Forelimb muscle (tissue), 1 donor: ENCODE measurements at regions not wholly inside any gene's neighbourhood (a gene's known extent, or its start where the extent isn't known, plus 50 kb on each side); places are given as distances from the start of the nearest gene placed in this dataset.
"Not testable (repeated sequence)": the region's sequence is repeated elsewhere in the genome, so short reads cannot be mapped to it uniquely, and the experiment has no call there.

Experiments used
- DNase-seq: peaks from one replicate; pipeline ENCODE4 v3.0.0-alpha.2; 2013; ENCODE audit warnings: low read depth

GRCh38 chr18:30625961-30626360, 416.6 kb downstream of the DSC3 start:
- DNase-seq, result no peak

- DNase-seq, result no peak
Measured at GRCh38 chr18:30623401-30624065, 419.0 kb downstream of the DSC3 start.

GRCh38 chr18:30622635-30623034, 419.9 kb downstream of the DSC3 start:
- no peak for DNase-seq

- DNase-seq, result no peak
Measured at GRCh38 chr18:30622104-30622503, 420.4 kb downstream of the DSC3 start.

GRCh38 chr18:30618567-30618966, 424.0 kb downstream of the DSC3 start:
- no peak for DNase-seq

- DNase-seq, result no peak
Measured at GRCh38 chr18:30616414-30616813, 426.1 kb downstream of the DSC3 start.

GRCh38 chr18:30613467-30613801, 429.1 kb downstream of the DSC3 start:
- no peak for DNase-seq

GRCh38 chr18:30601541-30601940, 441.0 kb downstream of the DSC3 start:
- DNase-seq, result no peak

- DNase-seq, result no peak
Measured at GRCh38 chr18:30597202-30597601, 445.3 kb downstream of the DSC3 start.

- DNase-seq, result no peak
Measured at GRCh38 chr18:30596635-30597034, 445.9 kb downstream of the DSC3 start.

GRCh38 chr18:30595942-30596341, 446.6 kb downstream of the DSC3 start:
- no peak for DNase-seq

GRCh38 chr18:30594911-30595310, 447.6 kb downstream of the DSC3 start:
- DNase-seq, result not testable (repeated sequence)

GRCh38 chr18:30591462-30591861, 451.1 kb downstream of the DSC3 start:
- DNase-seq, result no peak

GRCh38 chr18:30588673-30589164, 453.8 kb downstream of the DSC3 start:
- no peak for DNase-seq

- no peak for DNase-seq
Measured at GRCh38 chr18:30583768-30584167, 458.8 kb downstream of the DSC3 start.

- DNase-seq, result no peak
Measured at GRCh38 chr18:30582078-30582477, 460.5 kb downstream of the DSC3 start.

GRCh38 chr18:30578707-30579106, 463.8 kb downstream of the DSC3 start:
- no peak for DNase-seq

- no peak for DNase-seq
Measured at GRCh38 chr18:30572214-30572613, 470.3 kb downstream of the DSC3 start.

GRCh38 chr18:30568333-30568732, 474.2 kb downstream of the DSC3 start:
- no peak for DNase-seq

GRCh38 chr18:30566877-30567276, 475.7 kb downstream of the DSC3 start:
- DNase-seq, result no peak

GRCh38 chr18:30562231-30562630, 480.3 kb downstream of the DSC3 start:
- DNase-seq, result no peak

GRCh38 chr18:30556112-30556511, 486.4 kb downstream of the DSC3 start:
- no peak for DNase-seq

- no peak for DNase-seq
Measured at GRCh38 chr18:30545393-30545792, 497.1 kb downstream of the DSC3 start.

GRCh38 chr18:30544141-30544540, 498.4 kb downstream of the DSC3 start:
- no peak for DNase-seq
